HEK293 (cell line): ENCODE measurements at regions not wholly inside any gene's neighbourhood (a gene's known extent, or its start where the extent isn't known, plus 50 kb on each side); places are given as distances from the start of the nearest gene placed in this dataset.

Experiments used
- KLF7 ChIP-seq: fragments of 450-650 bp; formaldehyde crosslinking; IDR thresholded peaks from 2 replicates; pipeline ENCODE4 v1.5.1; 2016; ENCODE audit warnings: missing biosample characterization, missing genetic modification characterization, borderline replicate concordance
- KLF9 ChIP-seq: fragments of 450-650 bp; formaldehyde crosslinking; IDR thresholded peaks from 2 replicates; pipeline ENCODE4 v1.5.1; 2016; ENCODE audit warnings: missing biosample characterization, missing genetic modification characterization, low read depth
- MEIS1 ChIP-seq: sonication (generic); formaldehyde crosslinking; IDR thresholded peaks from 2 replicates; pipeline ENCODE4 v1.8.1; 2022; ENCODE audit warnings: missing genetic modification reagents, mild to moderate bottlenecking, borderline replicate concordance
- ZBTB20 ChIP-seq: fragments of 450-650 bp; formaldehyde crosslinking; IDR thresholded peaks from 2 replicates; pipeline ENCODE4 v1.5.1; 2016; ENCODE audit warnings: missing biosample characterization, missing genetic modification characterization
- ZNF121 ChIP-seq: fragments of 450-650 bp; formaldehyde crosslinking; IDR thresholded peaks from 2 replicates; pipeline ENCODE4 v1.5.1; 2016; ENCODE audit warnings: missing biosample characterization, missing genetic modification characterization
- ZNF37A ChIP-seq: fragments of 450-650 bp; IDR thresholded peaks from 2 replicates; pipeline ENCODE4 v1.5.1; 2018; ENCODE audit warnings: missing biosample characterization, missing genetic modification characterization
- ZNF391 ChIP-seq: fragments of 450-650 bp; formaldehyde crosslinking; IDR thresholded peaks from 2 replicates; pipeline ENCODE4 v1.5.1; 2016; ENCODE audit warnings: low read depth, missing biosample characterization, missing genetic modification characterization, borderline replicate concordance
- ZNF776 ChIP-seq: fragments of 450-650 bp; formaldehyde crosslinking; IDR thresholded peaks from 2 replicates; pipeline ENCODE4 v1.5.0; 2017; ENCODE audit warnings: missing biosample characterization, missing genetic modification characterization, borderline replicate concordance
- ZSCAN5A ChIP-seq: fragments of 450-650 bp; formaldehyde crosslinking; IDR thresholded peaks from 2 replicates; pipeline ENCODE4 v1.5.1; 2016; ENCODE audit warnings: missing biosample characterization, missing genetic modification characterization
- TF ChIP-seq, protein P1 (sequence below): fragments of 450-650 bp; formaldehyde crosslinking; IDR thresholded peaks from 2 replicates; pipeline ENCODE4 v1.5.1; 2016; ENCODE audit warnings: missing biosample characterization, missing genetic modification characterization
- TF ChIP-seq, protein P2 (sequence below): fragments of 450-650 bp; formaldehyde crosslinking; IDR thresholded peaks from 2 replicates; pipeline ENCODE4 v1.5.1; 2016; ENCODE audit warnings: missing biosample characterization, missing genetic modification characterization, low read depth

- TF ChIP-seq, protein P1, sequence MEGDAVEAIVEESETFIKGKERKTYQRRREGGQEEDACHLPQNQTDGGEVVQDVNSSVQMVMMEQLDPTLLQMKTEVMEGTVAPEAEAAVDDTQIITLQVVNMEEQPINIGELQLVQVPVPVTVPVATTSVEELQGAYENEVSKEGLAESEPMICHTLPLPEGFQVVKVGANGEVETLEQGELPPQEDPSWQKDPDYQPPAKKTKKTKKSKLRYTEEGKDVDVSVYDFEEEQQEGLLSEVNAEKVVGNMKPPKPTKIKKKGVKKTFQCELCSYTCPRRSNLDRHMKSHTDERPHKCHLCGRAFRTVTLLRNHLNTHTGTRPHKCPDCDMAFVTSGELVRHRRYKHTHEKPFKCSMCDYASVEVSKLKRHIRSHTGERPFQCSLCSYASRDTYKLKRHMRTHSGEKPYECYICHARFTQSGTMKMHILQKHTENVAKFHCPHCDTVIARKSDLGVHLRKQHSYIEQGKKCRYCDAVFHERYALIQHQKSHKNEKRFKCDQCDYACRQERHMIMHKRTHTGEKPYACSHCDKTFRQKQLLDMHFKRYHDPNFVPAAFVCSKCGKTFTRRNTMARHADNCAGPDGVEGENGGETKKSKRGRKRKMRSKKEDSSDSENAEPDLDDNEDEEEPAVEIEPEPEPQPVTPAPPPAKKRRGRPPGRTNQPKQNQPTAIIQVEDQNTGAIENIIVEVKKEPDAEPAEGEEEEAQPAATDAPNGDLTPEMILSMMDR: no peak
- TF ChIP-seq, protein P2, sequence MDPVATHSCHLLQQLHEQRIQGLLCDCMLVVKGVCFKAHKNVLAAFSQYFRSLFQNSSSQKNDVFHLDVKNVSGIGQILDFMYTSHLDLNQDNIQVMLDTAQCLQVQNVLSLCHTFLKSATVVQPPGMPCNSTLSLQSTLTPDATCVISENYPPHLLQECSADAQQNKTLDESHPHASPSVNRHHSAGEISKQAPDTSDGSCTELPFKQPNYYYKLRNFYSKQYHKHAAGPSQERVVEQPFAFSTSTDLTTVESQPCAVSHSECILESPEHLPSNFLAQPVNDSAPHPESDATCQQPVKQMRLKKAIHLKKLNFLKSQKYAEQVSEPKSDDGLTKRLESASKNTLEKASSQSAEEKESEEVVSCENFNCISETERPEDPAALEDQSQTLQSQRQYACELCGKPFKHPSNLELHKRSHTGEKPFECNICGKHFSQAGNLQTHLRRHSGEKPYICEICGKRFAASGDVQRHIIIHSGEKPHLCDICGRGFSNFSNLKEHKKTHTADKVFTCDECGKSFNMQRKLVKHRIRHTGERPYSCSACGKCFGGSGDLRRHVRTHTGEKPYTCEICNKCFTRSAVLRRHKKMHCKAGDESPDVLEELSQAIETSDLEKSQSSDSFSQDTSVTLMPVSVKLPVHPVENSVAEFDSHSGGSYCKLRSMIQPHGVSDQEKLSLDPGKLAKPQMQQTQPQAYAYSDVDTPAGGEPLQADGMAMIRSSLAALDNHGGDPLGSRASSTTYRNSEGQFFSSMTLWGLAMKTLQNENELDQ: no peak
- TF ChIP-seq ZNF121 (tag by site-specific recombination) (no peak), ZSCAN5A (tag by site-specific recombination) (no peak), ZNF37A (tag by site-specific recombination) (no peak), ZBTB20 (tag by site-specific recombination) (no peak), KLF9 (tag by site-specific recombination) (no peak), ZNF776 (tag by site-specific recombination) (no peak), KLF7 (no peak), MEIS1 (CRISPR knock-in tag) (no peak), ZNF391 (no peak)
Observed at GRCh38 chr4:98203332-98204235, 57.6 kb upstream of the RAP1GDS1 start.
